CD4-positive, CD25-positive, alpha-beta regulatory T cell (primary cell): ENCODE measurements at regions not wholly inside any gene's neighbourhood (a gene's known extent, or its start where the extent isn't known, plus 50 kb on each side); places are given as distances from the start of the nearest gene placed in this dataset.
A peak's percentile ranks its signal among the peaks of the same experiment; 100 is the strongest.
"Not testable (repeated sequence)": the region's sequence is repeated elsewhere in the genome, so short reads cannot be mapped to it uniquely, and the experiment has no call there.

ENCODE experiments used
- ATAC-seq, 2 donors: fragments of 150-1000 bp; cut with Tn5 transposase; one replicate each; pipeline ENCODE4 v1.10.0; 2021; ENCODE audit warnings: low read depth in 2 of 2, moderate number of reproducible peaks in 2 of 2, moderate library complexity in 1 of 2
- DNase-seq, 3 donors: peaks; one replicate each; pipeline versions ENCODE4 v3.0.0 to v3.0.0-alpha.2; 2012 to 2022; ENCODE audit warnings: mixed read lengths in 1 of 3
- H3K27ac ChIP-seq: one replicate; pipeline ENCODE4 v1.7.0; 2013; ENCODE audit warnings: mild to moderate bottlenecking, low read length; ENCODE audit not compliant: insufficient read depth, poor library complexity, severe bottlenecking
- H3K27me3 ChIP-seq: one replicate; pipeline ENCODE4 v1.7.0; 2013; ENCODE audit warnings: low read length; ENCODE audit not compliant: control insufficient read depth, insufficient read depth
- H3K36me3 ChIP-seq: one replicate; pipeline ENCODE4 v1.7.0; 2013; ENCODE audit warnings: mild to moderate bottlenecking, low read length, moderate library complexity; ENCODE audit not compliant: control insufficient read depth, insufficient read depth
- H3K4me1 ChIP-seq: 2 replicates; pipeline ENCODE4 v1.7.0; 2013; ENCODE audit warnings: mild to moderate bottlenecking, low read length; ENCODE audit not compliant: insufficient read depth, control insufficient read depth, poor library complexity, severe bottlenecking
- H3K4me3 ChIP-seq: one replicate; pipeline ENCODE4 v1.7.0; 2013; ENCODE audit warnings: low read depth, mild to moderate bottlenecking, low read length, moderate library complexity
- H3K9me3 ChIP-seq, 2 experiments: 1 replicate in 1 of 2; 2 replicates in 1 of 2; pipeline ENCODE4 v1.7.0; 2013; ENCODE audit warnings: low read length in 2 of 2, mild to moderate bottlenecking in 1 of 2, moderate library complexity in 1 of 2; ENCODE audit not compliant: control insufficient read depth in 2 of 2
- H3K27ac Mint-ChIP-seq, 3 donors: one replicate each; pipeline ENCODE4 v1.8.0; 2020 to 2022; ENCODE audit warnings: mild to moderate bottlenecking in 3 of 3, mixed read lengths in 3 of 3, moderate library complexity in 2 of 3
- H3K27me3 Mint-ChIP-seq: one replicate; pipeline ENCODE4 v1.8.0; 2022; ENCODE audit warnings: mild to moderate bottlenecking, mixed read lengths
- H3K36me3 Mint-ChIP-seq: one replicate; pipeline ENCODE4 v1.8.0; 2020; ENCODE audit warnings: mixed read lengths
- H3K4me1 Mint-ChIP-seq, 4 donors: one replicate each; pipeline ENCODE4 v1.8.0; 2020 to 2022; ENCODE audit warnings: mixed read lengths in 4 of 4, mild to moderate bottlenecking in 1 of 4
- H3K4me3 Mint-ChIP-seq, 4 donors: one replicate each; pipeline ENCODE4 v1.8.0; 2020 to 2022; ENCODE audit warnings: mild to moderate bottlenecking in 4 of 4, mixed read lengths in 4 of 4, moderate library complexity in 3 of 4
- H3K9me3 Mint-ChIP-seq, 7 donors: one replicate each; pipeline ENCODE4 v1.8.0; 2020 to 2022; ENCODE audit warnings: mixed read lengths in 7 of 7, mild to moderate bottlenecking in 3 of 7, moderate library complexity in 2 of 7

- Mint-ChIP-seq H3K9me3 (peaks cover 0 to 3% (median 1%) of the 10 kb centered on the region in 7 donors), H3K27me3 (peaks cover 17% of the 10 kb centered on the region), H3K36me3 (no peaks in the 10 kb centered on the region), H3K4me3 (no peak overlapping the region), H3K27ac (no peak overlapping the region), H3K4me1 (no peaks in the 10 kb centered on the region)
- Histone ChIP-seq H3K4me1 (no peaks in the 10 kb centered on the region), H3K9me3 (no peaks in the 10 kb centered on the region), H3K27ac (no peak overlapping the region), H3K27me3 (no peaks in the 10 kb centered on the region), H3K4me3 (no peak overlapping the region), H3K36me3 (no peaks in the 10 kb centered on the region)
- ATAC-seq (no peak), DNase-seq (no peak)
Measured at GRCh38 chr6:153984811-153985210, 54.2 kb upstream of the OPRM1 start.

DNA sequence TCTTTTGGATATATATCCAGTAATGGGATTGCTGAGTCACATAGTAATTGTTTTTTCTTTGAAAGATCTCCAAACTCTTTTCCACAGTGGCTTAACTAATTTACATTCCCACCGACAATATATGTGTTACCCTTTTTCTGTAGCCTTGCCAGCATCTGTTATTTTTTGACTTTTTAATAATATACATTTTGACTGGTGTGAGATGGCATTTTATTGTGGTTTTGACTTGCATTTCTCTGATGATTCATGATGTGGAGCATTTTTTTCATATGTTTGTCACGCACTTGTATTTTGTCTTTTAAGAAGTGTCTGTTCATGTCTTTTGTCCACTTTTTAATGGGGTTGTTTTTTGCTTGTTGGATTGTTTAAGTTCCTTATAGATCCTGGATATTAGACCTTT is 58.9 kb upstream of the OPRM1 start:
- DNase-seq (no peak), ATAC-seq (no peak)
- H3K4me1 ChIP-seq, result peaks cover 7% of the 10 kb centered on the region
- no peaks in the 10 kb centered on the region for H3K9me3 ChIP-seq
- no peaks in the 10 kb centered on the region for H3K36me3 ChIP-seq
- H3K27me3 ChIP-seq, result no peaks in the 10 kb centered on the region
- no peak overlapping the region for H3K4me3 ChIP-seq
- H3K4me3 Mint-ChIP-seq, result no peak overlapping the region
- no peak overlapping the region for H3K27ac Mint-ChIP-seq
- peaks cover 2 to 11% (median 8%) of the 10 kb centered on the region in 4 donors for H3K4me1 Mint-ChIP-seq
- no peak overlapping the region for H3K27ac ChIP-seq
- H3K9me3 Mint-ChIP-seq, result peaks cover 0 to 8% (median 3%) of the 10 kb centered on the region in 7 donors
- H3K36me3 Mint-ChIP-seq, result no peaks in the 10 kb centered on the region
- peaks cover 17% of the 10 kb centered on the region for H3K27me3 Mint-ChIP-seq

GRCh38 chr6:153978911-153979548 is 60.0 kb upstream of the OPRM1 start:
- not testable (repeated sequence) for H3K27ac Mint-ChIP-seq, H3K9me3 Mint-ChIP-seq, H3K36me3 Mint-ChIP-seq, H3K27me3 ChIP-seq, H3K4me3 ChIP-seq, H3K36me3 ChIP-seq, H3K4me1 ChIP-seq, H3K4me3 Mint-ChIP-seq, DNase-seq, ATAC-seq, H3K27ac ChIP-seq, H3K9me3 ChIP-seq
- H3K27me3 Mint-ChIP-seq, result peaks cover 12% of the 10 kb centered on the region
- peaks cover 2 to 11% (median 8%) of the 10 kb centered on the region in 4 donors for H3K4me1 Mint-ChIP-seq

- peak in 1 of 2 donors; percentile 31 for ATAC-seq
- peak in 2 of 3 donors; percentile 1 to 14 for DNase-seq
- Mint-ChIP-seq H3K27me3 (peaks cover 19% of the 10 kb centered on the region), H3K27ac (peak overlapping the region in 1 of 3 donors; percentile 26), H3K4me3 (peak overlapping the region in 2 of 4 donors; percentile 33 to 65), H3K9me3 (peaks cover 0 to 8% (median 2%) of the 10 kb centered on the region in 7 donors), H3K4me1 (peaks cover 2 to 11% (median 8%) of the 10 kb centered on the region in 4 donors), H3K36me3 (no peaks in the 10 kb centered on the region)
- Histone ChIP-seq H3K36me3 (no peaks in the 10 kb centered on the region), H3K9me3 (no peaks in the 10 kb centered on the region), H3K4me3 (peak overlapping the region; percentile 54), H3K4me1 (peaks cover 7% of the 10 kb centered on the region), H3K27ac (no peak overlapping the region), H3K27me3 (peaks cover 2% of the 10 kb centered on the region)
Measured at GRCh38 chr6:153976921-153977693, 61.9 kb upstream of the OPRM1 start.

DNA sequence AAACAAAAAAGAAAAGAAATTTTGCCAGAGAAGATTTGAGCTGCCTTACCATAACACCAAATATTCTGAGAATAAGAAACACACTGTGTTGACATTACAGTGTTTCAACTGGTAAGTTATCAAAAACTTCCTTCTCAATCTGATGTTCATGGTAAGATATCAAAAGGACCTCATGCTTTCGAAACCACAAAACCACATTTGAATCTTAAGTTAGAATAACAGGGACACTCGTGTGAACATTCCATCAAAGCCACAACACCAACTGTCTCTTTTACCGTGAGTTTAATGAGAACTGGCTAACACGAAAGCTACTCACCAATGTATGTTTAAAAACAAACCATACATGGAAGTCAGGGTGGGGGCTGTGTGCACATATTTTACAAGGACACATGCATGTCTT is 73.0 kb upstream of the OPRM1 start:
- Mint-ChIP-seq H3K4me3 (peak overlapping the region in 1 of 4 donors; percentile 8), H3K36me3 (no peaks in the 10 kb centered on the region), H3K27me3 (peaks cover 16% of the 10 kb centered on the region), H3K4me1 (peaks cover 0 to 17% (median 4%) of the 10 kb centered on the region in 4 donors), H3K9me3 (peaks cover 0 to 4% (median 0%) of the 10 kb centered on the region in 7 donors), H3K27ac (peak overlapping the region in 1 of 3 donors; percentile 60)
- Histone ChIP-seq H3K4me3 (no peak overlapping the region), H3K9me3 (no peaks in the 10 kb centered on the region), H3K4me1 (no peaks in the 10 kb centered on the region), H3K27ac (no peak overlapping the region), H3K27me3 (no peaks in the 10 kb centered on the region), H3K36me3 (no peaks in the 10 kb centered on the region)
- DNase-seq (peak in 1 of 3 donors; percentile 22), ATAC-seq (no peak)

DNA sequence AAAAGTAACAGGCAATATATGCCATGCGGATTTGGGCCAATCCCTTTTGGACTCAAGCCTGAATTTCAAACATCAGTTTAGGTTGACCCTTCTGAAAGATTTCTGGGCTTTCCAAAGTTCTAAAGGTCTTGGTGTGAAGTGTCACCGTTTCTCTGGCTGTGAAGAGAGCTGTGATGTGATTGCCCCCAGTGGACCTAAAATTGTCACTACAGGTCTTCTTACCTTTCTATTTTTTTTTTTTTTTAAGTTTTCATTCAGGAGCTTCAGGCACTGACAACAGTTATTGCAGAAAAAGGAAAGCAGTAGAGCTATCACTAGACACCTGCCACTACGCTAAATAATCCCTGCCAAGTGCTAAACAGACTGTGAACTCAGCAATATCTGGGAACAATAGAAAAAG is 75.7 kb upstream of the OPRM1 start:
- no peaks in the 10 kb centered on the region for H3K36me3 ChIP-seq
- no peak overlapping the region for H3K4me3 ChIP-seq
- ATAC-seq (no peak), DNase-seq (no peak)
- H3K27ac ChIP-seq, result no peak overlapping the region
- Mint-ChIP-seq H3K36me3 (no peaks in the 10 kb centered on the region), H3K27me3 (peaks cover 11% of the 10 kb centered on the region), H3K4me1 (peaks cover 0 to 17% (median 4%) of the 10 kb centered on the region in 4 donors), H3K4me3 (no peak overlapping the region), H3K27ac (peak overlapping the region in 1 of 3 donors; percentile 2), H3K9me3 (peaks cover 0 to 4% (median 0%) of the 10 kb centered on the region in 7 donors)
- no peaks in the 10 kb centered on the region for H3K27me3 ChIP-seq
- no peaks in the 10 kb centered on the region for H3K9me3 ChIP-seq
- no peaks in the 10 kb centered on the region for H3K4me1 ChIP-seq

- Histone ChIP-seq H3K27ac (no peak overlapping the region), H3K27me3 (no peaks in the 10 kb centered on the region), H3K4me3 (no peak overlapping the region), H3K4me1 (no peaks in the 10 kb centered on the region), H3K36me3 (no peaks in the 10 kb centered on the region), H3K9me3 (no peaks in the 10 kb centered on the region)
- Mint-ChIP-seq H3K9me3 (peaks cover 0 to 4% (median 0%) of the 10 kb centered on the region in 7 donors), H3K4me3 (no peak overlapping the region), H3K27me3 (peaks cover 11% of the 10 kb centered on the region), H3K27ac (no peak overlapping the region), H3K4me1 (peaks cover 0 to 17% (median 4%) of the 10 kb centered on the region in 4 donors), H3K36me3 (no peaks in the 10 kb centered on the region)
- DNase-seq, result no peak
- ATAC-seq, result no peak
Measured at GRCh38 chr6:153962555-153962954, 76.5 kb upstream of the OPRM1 start.
